ENCODE measurements at regions not wholly inside any gene's neighbourhood (a gene's known extent, or its start where the extent isn't known, plus 50 kb on each side); places are given as distances from the start of the nearest gene placed in this dataset.

DNA sequence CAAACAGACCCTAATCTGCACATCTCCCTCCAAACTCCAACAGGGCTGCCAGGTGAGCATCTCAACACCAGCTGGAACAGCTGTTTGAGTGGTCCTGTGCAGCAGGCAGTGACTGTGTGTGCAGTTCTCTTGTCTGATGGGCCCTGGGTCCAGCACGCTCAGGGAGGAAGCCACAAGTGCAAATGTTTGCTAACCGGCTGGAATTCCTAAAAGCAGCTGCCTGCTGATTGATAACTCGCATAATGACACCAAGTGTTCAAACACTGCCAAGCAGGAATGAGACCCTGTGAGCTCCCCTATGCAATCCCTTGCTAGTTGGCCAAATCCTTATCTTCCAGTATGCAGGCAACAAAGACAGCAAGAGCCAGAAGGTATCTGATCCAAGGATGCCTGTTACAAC lies 650.6 kb downstream of the CBLN4 start:
- TF ChIP-seq, protein P1, sequence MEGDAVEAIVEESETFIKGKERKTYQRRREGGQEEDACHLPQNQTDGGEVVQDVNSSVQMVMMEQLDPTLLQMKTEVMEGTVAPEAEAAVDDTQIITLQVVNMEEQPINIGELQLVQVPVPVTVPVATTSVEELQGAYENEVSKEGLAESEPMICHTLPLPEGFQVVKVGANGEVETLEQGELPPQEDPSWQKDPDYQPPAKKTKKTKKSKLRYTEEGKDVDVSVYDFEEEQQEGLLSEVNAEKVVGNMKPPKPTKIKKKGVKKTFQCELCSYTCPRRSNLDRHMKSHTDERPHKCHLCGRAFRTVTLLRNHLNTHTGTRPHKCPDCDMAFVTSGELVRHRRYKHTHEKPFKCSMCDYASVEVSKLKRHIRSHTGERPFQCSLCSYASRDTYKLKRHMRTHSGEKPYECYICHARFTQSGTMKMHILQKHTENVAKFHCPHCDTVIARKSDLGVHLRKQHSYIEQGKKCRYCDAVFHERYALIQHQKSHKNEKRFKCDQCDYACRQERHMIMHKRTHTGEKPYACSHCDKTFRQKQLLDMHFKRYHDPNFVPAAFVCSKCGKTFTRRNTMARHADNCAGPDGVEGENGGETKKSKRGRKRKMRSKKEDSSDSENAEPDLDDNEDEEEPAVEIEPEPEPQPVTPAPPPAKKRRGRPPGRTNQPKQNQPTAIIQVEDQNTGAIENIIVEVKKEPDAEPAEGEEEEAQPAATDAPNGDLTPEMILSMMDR (conservative IDR thresholded peaks at IDR 0.05) = no peak
- TF ChIP-seq ZFX (IDR thresholded peaks at IDR 0.05) = no peak
